T-helper 2 cell treated with Interferon-gamma antibody and Interleukin-4, amounts not matched to agents 5 μg/mL and 100 μg/mL, for 36 hours (primary cell): ENCODE measurements at regions not wholly inside any gene's neighbourhood (a gene's known extent, or its start where the extent isn't known, plus 50 kb on each side); places are given as distances from the start of the nearest gene placed in this dataset.

Source experiments
- DNase-seq: peaks from one replicate; pipeline ENCODE4 v3.0.0; 2021; ENCODE audit warnings: low spot score
- H3K27ac Mint-ChIP-seq: one replicate; pipeline ENCODE4 v1.8.0; 2021; ENCODE audit warnings: mild to moderate bottlenecking, mixed read lengths
- H3K27me3 Mint-ChIP-seq: one replicate; pipeline ENCODE4 v1.8.0; 2021; ENCODE audit warnings: low read depth, mixed read lengths
- H3K36me3 Mint-ChIP-seq: one replicate; pipeline ENCODE4 v1.8.0; 2021; ENCODE audit warnings: low read depth, mixed read lengths
- H3K4me1 Mint-ChIP-seq: one replicate; pipeline ENCODE4 v1.8.0; 2021; ENCODE audit warnings: low read depth, mixed read lengths
- H3K4me3 Mint-ChIP-seq: one replicate; pipeline ENCODE4 v1.8.0; 2022; ENCODE audit warnings: mild to moderate bottlenecking, moderate library complexity, mixed read lengths
- H3K9me3 Mint-ChIP-seq: one replicate; pipeline ENCODE4 v1.8.0; 2021; ENCODE audit warnings: mixed read lengths

DNA sequence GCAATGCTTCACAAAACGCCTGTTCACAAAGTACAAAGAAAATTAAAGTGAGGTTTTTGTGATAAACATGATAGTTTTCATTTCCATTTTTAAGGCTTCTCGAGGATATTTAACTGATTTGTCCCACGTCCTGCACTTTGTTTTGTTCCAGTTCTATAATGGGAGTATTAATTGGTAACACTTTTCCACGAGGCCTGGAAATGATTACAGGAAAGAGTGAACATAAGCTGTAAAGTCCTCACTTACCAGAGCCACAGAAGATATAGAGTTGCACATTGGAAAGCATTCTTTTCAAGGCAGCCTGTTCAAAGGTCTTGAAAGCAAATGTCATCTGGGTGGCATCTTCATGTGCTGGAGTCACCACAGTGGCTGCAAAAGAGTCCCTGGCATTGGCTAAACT, 1236.6 kb downstream of the BCL11B start:
- Mint-ChIP-seq H3K9me3 (peaks cover 9% of the 10 kb centered on the region), H3K4me3 (no peak overlapping the region), H3K4me1 (no peaks in the 10 kb centered on the region), H3K27ac (no peak overlapping the region), H3K36me3 (peaks cover 2% of the 10 kb centered on the region), H3K27me3 (no peaks in the 10 kb centered on the region)
- DNase-seq, result no peak

DNA sequence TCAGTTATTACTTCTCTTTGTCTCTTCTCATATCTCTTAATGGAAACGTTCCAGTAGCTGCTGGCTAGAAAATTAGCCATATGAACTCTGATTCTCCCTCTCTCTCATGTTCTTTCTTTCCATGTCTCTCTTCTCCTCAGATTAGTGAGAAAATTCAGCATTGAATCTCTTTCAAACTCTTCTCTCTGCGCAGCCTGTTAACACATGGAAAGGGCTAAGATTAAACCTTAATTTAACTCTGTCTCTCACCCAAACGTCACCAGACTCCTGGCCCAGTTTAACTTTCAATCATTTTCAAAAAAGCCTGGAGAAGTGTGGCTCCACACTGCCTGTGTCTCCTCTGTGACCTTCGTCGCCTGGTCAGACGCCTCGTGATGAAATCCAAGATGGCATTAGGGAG, 1234.2 kb downstream of the BCL11B start:
- Mint-ChIP-seq H3K36me3 (no peaks in the 10 kb centered on the region), H3K9me3 (peaks cover 8% of the 10 kb centered on the region), H3K27ac (no peak overlapping the region), H3K27me3 (no peaks in the 10 kb centered on the region), H3K4me1 (no peaks in the 10 kb centered on the region), H3K4me3 (no peak overlapping the region)
- no peak for DNase-seq

DNA sequence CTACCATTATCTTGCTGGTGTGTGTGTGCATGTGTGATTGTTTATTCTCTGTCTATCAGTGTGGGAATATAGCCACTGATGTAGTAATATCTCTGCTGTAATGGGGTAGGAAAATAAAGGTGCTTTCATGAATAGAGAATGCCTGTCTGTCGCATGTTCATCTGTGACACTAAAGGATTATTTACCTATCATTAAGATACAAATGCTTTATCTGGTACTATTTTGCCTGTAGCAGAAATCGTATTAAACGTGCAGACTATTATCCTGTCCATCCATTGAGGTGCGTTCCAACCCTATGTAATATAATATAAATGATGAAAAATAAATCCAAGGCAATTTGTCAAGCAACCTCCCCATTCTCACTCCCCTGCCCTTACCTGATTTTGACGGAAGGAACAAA, 1215.1 kb downstream of the BCL11B start:
- H3K4me1 Mint-ChIP-seq, result no peaks in the 10 kb centered on the region
- H3K27ac Mint-ChIP-seq, result no peak overlapping the region
- no peak for DNase-seq
- H3K27me3 Mint-ChIP-seq, result no peaks in the 10 kb centered on the region
- no peak overlapping the region for H3K4me3 Mint-ChIP-seq
- H3K36me3 Mint-ChIP-seq, result no peaks in the 10 kb centered on the region
- H3K9me3 Mint-ChIP-seq, result no peaks in the 10 kb centered on the region

DNA sequence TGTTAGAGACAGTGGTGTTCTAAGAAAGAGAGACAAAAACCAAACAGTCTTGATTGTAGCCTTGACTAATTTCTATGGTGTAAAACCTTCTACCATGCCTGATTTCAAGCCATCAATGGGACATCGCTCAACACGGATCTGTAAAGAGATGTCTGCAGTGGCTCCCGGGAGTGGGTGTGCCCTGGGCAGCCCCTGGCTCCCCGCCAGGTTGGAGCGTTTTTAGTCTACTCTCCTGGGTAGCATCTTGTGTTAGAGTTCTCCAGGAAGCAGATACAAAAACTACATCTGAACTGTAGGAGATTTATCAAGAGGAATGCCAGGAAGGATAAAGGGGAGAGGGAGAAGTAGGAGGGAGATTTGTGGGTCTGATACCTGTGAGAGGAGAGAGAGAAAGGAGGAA, 1212.9 kb downstream of the BCL11B start:
- Mint-ChIP-seq H3K36me3 (no peaks in the 10 kb centered on the region), H3K4me1 (no peaks in the 10 kb centered on the region), H3K4me3 (no peak overlapping the region), H3K9me3 (no peaks in the 10 kb centered on the region), H3K27me3 (no peaks in the 10 kb centered on the region), H3K27ac (no peak overlapping the region)
- DNase-seq, result no peak

DNA sequence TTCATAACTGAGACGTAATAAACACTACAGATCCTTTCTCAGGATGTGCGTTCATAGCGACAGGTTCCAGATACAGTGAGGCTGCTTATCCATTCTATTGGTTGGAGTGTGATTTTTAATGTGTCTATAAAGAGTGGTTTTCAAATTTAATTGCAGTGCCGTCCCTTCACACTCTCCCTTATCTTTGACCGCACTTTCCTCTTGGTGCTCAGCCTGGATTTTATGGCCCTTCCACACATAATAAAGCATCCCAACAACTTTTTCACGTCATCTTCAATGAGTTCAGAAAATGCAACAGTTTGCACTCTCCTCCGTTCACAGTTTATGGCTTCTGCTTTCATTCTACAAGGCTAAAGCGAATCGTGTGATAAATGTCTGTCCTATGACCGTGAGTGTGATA, 1209.9 kb downstream of the BCL11B start:
- no peak overlapping the region for H3K4me3 Mint-ChIP-seq
- no peaks in the 10 kb centered on the region for H3K36me3 Mint-ChIP-seq
- H3K27me3 Mint-ChIP-seq, result no peaks in the 10 kb centered on the region
- H3K9me3 Mint-ChIP-seq, result no peaks in the 10 kb centered on the region
- DNase-seq, result no peak
- no peak overlapping the region for H3K27ac Mint-ChIP-seq
- no peaks in the 10 kb centered on the region for H3K4me1 Mint-ChIP-seq

DNA sequence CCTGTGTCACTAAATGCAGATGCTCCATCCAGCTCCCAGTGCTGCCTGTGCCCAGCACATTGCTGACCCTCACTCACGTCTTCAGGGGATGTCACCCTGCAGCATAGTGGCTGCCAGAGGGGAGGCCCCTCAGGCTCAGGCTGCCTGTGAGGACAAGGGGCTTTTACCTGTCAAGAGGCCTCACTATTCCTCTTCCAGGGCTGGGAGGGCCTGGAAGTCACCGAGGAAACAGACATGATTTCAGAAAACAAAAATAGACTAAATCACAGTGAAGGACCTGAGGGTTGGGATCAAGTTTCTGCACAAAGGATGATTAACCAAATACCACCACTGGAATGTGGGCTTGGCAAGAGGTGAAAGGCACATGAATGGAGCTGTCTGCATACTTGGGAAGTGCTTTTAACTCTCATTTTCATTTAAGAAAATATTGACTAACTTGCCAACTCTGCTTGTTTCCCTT, 1202.3 kb downstream of the BCL11B start:
- Mint-ChIP-seq H3K27me3 (no peaks in the 10 kb centered on the region), H3K4me3 (no peak overlapping the region), H3K27ac (no peak overlapping the region)

DNA sequence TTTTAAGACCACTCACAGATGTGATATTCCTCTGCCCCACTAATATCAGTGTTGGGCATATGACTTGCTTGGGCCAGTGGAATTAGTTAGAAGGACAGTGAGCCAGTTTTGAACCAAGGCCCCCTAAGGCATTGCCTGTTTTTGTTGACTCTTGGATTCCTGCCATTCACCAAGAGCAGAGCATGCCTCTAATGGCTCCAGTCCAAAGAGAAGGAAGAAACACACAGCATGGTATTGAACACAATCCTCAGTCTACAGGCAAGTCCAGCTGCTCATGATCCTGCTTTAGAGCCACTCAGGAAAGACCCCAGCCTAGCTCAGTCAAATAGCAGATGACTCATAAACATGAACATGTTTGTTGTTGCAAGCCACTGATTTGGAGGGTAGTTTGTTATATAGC, 1201.5 kb downstream of the BCL11B start:
- no peaks in the 10 kb centered on the region for H3K4me1 Mint-ChIP-seq
- H3K9me3 Mint-ChIP-seq, result no peaks in the 10 kb centered on the region
- H3K27me3 Mint-ChIP-seq, result no peaks in the 10 kb centered on the region
- H3K4me3 Mint-ChIP-seq, result no peak overlapping the region
- no peak for DNase-seq
- H3K36me3 Mint-ChIP-seq, result no peaks in the 10 kb centered on the region
- no peak overlapping the region for H3K27ac Mint-ChIP-seq

More for the DNA sequence above, 1202.3 kb downstream of the BCL11B start:
- no peaks in the 10 kb centered on the region for H3K9me3 Mint-ChIP-seq
- DNase-seq, result no peak
- no peaks in the 10 kb centered on the region for H3K36me3 Mint-ChIP-seq
- no peaks in the 10 kb centered on the region for H3K4me1 Mint-ChIP-seq

DNA sequence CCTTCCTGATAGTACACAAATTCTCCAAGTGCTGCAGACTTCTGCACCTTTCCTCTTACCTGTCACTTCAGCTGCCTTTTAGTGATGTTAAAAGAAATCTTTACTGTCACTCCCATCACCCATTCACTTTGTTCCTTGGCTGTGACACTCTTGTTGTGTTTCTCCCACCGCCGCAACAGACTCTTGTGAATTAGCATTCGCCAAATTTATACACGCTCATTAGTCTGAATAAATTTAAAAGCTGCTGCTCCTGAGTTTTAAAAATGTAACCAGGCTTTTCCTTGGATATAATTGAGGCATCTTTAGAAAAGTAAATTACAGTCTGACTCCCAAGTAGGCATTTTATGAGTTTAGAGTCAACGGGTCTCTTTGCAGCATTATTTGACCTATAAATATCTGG, 1197.9 kb downstream of the BCL11B start:
- no peaks in the 10 kb centered on the region for H3K36me3 Mint-ChIP-seq
- H3K27ac Mint-ChIP-seq, result no peak overlapping the region
- DNase-seq, result no peak
- H3K27me3 Mint-ChIP-seq, result no peaks in the 10 kb centered on the region
- H3K4me1 Mint-ChIP-seq, result no peaks in the 10 kb centered on the region
- H3K9me3 Mint-ChIP-seq, result no peaks in the 10 kb centered on the region
- H3K4me3 Mint-ChIP-seq, result no peak overlapping the region

DNA sequence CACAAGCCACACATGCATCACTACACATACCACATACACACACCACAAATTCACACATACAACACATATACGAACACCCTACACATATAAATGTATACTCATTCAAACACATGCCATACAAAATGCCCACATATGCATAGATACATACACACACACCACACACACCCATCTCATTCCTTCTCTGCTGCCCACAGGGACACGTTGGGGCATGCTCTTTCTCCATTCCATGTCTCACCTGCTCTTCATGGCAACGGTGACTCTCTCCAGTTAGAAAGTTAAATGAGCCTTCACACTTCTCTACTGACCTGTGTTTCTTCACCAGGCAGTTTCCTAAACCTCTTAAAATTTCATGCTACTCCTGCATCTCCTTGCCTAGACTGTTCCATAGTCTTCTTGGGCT, 1194.8 kb downstream of the BCL11B start:
- no peak overlapping the region for H3K27ac Mint-ChIP-seq
- H3K9me3 Mint-ChIP-seq, result no peaks in the 10 kb centered on the region
- no peak overlapping the region for H3K4me3 Mint-ChIP-seq
- no peaks in the 10 kb centered on the region for H3K4me1 Mint-ChIP-seq
- H3K27me3 Mint-ChIP-seq, result no peaks in the 10 kb centered on the region
- H3K36me3 Mint-ChIP-seq, result no peaks in the 10 kb centered on the region
- no peak for DNase-seq

DNA sequence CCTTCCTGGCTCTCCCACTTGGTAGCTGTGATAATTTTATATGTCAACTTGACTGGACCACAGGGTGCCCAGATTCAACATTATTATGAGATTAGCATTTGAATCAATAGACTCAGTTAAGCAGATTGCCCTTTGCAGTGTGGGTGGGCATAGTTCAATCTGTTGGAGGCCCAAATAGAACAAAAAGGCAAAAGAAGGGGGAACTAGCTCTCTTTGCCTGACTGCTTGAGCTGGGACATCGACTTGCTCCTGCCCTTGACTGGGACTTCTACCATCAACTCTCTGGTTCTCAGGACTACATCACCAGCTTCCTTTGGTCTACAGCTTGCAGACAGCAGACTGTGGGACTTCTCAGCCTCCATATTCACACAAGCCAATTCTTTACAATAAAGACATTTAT, 1189.2 kb downstream of the BCL11B start:
- Mint-ChIP-seq H3K9me3 (peaks cover 5% of the 10 kb centered on the region), H3K36me3 (no peaks in the 10 kb centered on the region), H3K27ac (no peak overlapping the region), H3K27me3 (no peaks in the 10 kb centered on the region), H3K4me3 (no peak overlapping the region), H3K4me1 (peaks cover 2% of the 10 kb centered on the region)
- no peak for DNase-seq

DNA sequence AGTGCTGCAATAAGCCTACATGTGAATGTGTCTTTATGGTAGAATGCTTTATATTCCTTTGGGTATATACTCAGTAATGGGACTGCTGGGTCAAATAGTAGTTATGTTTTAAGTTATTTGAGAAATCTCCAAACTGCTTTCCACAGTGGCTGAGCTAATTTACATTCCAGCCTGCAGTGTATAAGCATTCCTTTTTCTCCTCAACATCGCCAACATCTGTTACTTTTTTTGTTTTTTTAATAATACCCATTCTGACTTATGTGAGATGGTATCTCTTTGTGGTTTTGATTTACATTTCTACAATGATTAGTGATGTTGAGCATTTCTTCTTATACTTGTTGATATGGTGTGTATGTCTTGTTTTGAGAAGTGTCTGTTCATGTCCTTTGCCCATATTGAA, 1186.2 kb downstream of the BCL11B start:
- Mint-ChIP-seq H3K4me1 (peaks cover 2% of the 10 kb centered on the region), H3K9me3 (peaks cover 9% of the 10 kb centered on the region), H3K27ac (no peak overlapping the region), H3K36me3 (no peaks in the 10 kb centered on the region), H3K27me3 (no peaks in the 10 kb centered on the region), H3K4me3 (no peak overlapping the region)
- no peak for DNase-seq

DNA sequence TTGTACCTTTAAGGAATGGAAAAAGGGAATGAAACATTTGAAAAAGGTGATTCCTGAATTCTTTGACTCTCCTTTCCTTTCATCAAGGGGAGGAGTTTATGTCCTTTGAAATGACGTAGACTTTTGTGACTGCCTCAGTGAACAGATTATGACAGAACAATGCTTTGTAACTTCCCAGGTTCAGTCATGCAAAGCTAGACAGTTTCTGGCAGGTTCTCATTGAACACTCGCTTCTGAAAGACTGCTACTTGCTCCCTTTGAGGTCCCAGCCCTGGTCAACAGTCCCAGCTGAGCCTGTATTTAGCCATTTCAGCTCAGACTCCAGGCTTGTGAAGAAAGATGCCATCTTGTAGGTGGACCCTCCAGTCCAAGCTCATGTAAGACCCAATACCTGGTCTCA, 1178.9 kb downstream of the BCL11B start:
- peaks cover 11% of the 10 kb centered on the region for H3K9me3 Mint-ChIP-seq

DNA sequence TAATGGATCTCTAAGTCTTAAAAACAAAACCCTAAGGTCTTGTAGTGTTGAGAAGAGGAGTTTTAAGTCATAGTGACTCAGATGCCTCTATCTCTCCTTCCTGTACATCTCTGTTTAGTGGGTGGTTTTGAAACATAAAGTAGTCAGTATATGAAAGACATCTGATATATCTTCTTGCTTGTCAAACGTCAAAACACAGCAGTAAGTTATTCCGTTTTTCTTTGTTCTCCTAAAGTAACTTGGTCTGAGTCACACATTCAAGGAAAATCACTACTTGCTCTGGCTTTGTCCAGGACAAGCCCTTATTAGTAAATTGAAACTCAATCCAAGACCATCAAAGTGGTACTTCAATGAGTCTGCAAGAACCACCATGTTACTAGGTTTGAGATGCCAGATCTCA, 1172.5 kb downstream of the BCL11B start:
- peaks cover 17% of the 10 kb centered on the region for H3K4me1 Mint-ChIP-seq
- H3K4me3 Mint-ChIP-seq, result no peak overlapping the region
- H3K27ac Mint-ChIP-seq, result no peak overlapping the region
- DNase-seq, result no peak
- H3K36me3 Mint-ChIP-seq, result no peaks in the 10 kb centered on the region
- peaks cover 15% of the 10 kb centered on the region for H3K9me3 Mint-ChIP-seq
- H3K27me3 Mint-ChIP-seq, result no peaks in the 10 kb centered on the region

More for the DNA sequence above, 1178.9 kb downstream of the BCL11B start:
- no peaks in the 10 kb centered on the region for H3K36me3 Mint-ChIP-seq
- no peak overlapping the region for H3K4me3 Mint-ChIP-seq
- DNase-seq, result no peak
- no peak overlapping the region for H3K27ac Mint-ChIP-seq
- H3K27me3 Mint-ChIP-seq, result no peaks in the 10 kb centered on the region
- H3K4me1 Mint-ChIP-seq, result peaks cover 2% of the 10 kb centered on the region

DNA sequence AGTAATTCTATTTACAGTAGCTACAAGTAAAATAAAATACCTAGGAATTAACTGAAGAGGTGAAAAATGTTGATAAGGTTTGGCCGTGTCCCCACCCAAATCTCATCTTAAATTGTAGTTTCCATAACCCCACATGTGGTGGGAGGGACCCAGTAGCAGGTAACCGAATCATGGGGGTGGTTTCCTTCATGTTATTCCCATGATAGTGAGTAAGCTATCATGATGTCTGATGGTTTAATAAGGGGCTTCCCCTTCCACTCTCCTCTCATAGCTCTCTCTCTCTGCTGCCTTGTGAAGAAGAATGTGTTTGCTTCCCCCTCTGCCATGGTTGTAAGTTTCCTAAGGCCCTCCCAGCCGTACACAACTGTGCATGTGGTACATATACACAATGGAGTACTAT, 1170.7 kb downstream of the BCL11B start:
- DNase-seq, result no peak
- Mint-ChIP-seq H3K27me3 (no peaks in the 10 kb centered on the region), H3K27ac (no peak overlapping the region), H3K36me3 (no peaks in the 10 kb centered on the region), H3K4me1 (peaks cover 17% of the 10 kb centered on the region), H3K9me3 (peaks cover 15% of the 10 kb centered on the region), H3K4me3 (no peak overlapping the region)

DNA sequence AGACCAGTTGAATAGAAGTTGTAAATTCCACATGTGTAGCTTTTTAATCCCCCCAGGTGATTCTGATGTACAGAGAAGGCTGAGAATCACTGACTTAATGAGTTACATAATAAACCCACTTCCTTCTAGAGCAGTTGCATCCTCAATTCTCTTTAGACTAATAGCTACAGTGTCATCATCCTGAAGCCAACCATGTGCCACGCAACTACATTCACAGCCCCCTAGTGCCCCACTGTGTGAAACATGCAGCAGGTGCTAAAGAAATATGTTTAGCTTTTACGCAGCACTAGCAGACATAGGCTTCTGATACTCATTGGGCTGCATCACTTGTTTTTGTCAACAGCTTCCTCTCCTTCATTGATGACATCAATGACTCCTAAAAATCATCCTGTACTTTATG, 1168.3 kb downstream of the BCL11B start:
- Mint-ChIP-seq H3K27ac (no peak overlapping the region), H3K27me3 (no peaks in the 10 kb centered on the region), H3K4me1 (peaks cover 17% of the 10 kb centered on the region), H3K4me3 (no peak overlapping the region), H3K36me3 (no peaks in the 10 kb centered on the region), H3K9me3 (peaks cover 6% of the 10 kb centered on the region)
- DNase-seq, result no peak
